ENCODE measurements at regions not wholly inside any gene's neighbourhood (a gene's known extent, or its start where the extent isn't known, plus 50 kb on each side); places are given as distances from the start of the nearest gene placed in this dataset.

DNA sequence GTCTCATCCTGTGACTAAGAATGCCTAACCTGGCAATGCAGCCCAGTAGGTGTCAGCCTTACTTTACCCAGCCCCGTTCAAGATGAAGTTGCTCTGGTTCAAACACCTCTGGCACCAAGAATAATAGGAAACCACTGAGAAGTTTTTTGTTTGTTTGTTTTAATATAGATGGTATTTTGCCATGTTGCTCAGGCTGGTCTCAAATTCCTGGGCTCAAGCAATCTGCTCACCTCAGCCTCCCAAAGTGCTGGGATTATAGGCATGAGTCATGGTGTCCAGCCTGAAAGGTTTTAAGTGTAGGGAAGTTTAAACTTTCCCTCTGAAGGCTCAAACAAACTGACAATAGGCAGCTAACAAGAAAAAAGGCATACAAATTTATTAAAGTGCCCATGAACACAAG is 51.2 kb upstream of the ABCC4 start:
- Mint-ChIP-seq H3K4me3 (no peak overlapping the region), H3K4me1 (ENCODE audit: low read depth) (no peaks in the 10 kb centered on the region), H3K36me3 (ENCODE audit: low read depth) (no peaks in the 10 kb centered on the region), H3K9me3 (no peaks in the 10 kb centered on the region), H3K27me3 (ENCODE audit: low read depth) (peaks cover 2% of the 10 kb centered on the region), H3K27ac (no peak overlapping the region)
- DNase-seq (ENCODE audit: low spot score): no peak

DNA sequence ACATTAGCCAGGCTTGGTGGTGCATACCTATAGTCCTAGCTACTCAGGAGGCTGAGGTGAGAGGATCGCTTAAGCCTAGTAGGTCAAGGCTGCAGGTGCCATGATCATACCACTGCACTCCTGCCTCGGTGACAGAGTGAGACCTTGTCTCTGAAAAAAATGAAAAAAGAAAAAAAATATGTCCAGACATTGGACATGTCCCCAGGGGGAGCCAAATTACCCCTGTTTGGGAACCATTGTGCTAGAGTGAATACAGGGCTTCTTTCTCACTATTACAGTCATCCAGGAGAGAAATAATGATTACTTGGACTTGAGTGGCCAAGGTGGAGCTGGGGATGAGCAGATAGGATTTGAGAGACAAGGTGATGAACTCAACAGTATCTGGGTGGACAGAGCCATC is 52.9 kb upstream of the ABCC4 start:
- Mint-ChIP-seq H3K4me3 (no peak overlapping the region), H3K27ac (no peak overlapping the region), H3K4me1 (ENCODE audit: low read depth) (peaks cover 2% of the 10 kb centered on the region), H3K36me3 (ENCODE audit: low read depth) (no peaks in the 10 kb centered on the region), H3K27me3 (ENCODE audit: low read depth) (no peaks in the 10 kb centered on the region), H3K9me3 (no peaks in the 10 kb centered on the region)
- DNase-seq (ENCODE audit: low spot score): no peak

DNA sequence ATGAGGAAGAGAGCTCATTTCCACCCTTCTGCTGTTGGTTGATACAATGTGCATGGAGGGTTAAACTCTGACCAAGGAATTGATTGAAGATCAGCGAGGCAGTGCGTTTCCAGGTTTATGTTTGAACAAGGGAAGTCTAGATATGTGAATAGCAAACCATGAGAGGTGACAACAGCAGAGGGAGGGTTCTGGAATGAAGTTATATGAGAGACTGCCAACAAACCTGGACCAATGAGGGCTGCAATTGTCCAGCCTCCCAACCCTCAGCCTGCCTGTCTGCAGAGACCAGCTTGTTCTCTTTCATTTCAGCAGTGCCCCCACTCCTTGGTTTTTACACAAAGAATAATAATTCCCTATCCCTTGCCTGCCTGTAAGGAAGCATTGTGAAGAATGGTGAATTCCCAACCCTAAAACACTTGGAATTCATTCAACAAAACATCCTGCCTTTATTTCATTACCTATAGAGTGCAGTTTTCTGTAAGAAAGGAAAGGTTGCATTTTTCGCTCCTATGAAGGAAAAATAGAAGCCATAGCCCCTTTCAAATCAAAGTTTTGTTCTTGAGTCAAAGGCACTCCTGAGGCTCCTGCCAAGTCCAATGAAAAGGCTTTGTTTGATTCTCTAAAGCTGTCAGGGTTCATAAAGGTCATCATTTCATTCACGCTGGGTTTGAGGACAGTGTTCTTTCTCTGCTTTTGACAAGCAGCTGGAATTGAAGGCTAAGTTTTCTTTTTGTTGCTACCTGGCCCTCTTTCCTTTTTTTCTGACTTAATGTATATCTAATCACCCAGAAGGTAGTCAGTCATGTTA is 53.6 kb upstream of the ABCC4 start:
- Mint-ChIP-seq H3K4me3 (no peak overlapping the region), H3K4me1 (ENCODE audit: low read depth) (peaks cover 2% of the 10 kb centered on the region), H3K36me3 (ENCODE audit: low read depth) (no peaks in the 10 kb centered on the region), H3K27me3 (ENCODE audit: low read depth) (no peaks in the 10 kb centered on the region), H3K27ac (no peak overlapping the region), H3K9me3 (no peaks in the 10 kb centered on the region)
- DNase-seq (ENCODE audit: low spot score): no peak

DNA sequence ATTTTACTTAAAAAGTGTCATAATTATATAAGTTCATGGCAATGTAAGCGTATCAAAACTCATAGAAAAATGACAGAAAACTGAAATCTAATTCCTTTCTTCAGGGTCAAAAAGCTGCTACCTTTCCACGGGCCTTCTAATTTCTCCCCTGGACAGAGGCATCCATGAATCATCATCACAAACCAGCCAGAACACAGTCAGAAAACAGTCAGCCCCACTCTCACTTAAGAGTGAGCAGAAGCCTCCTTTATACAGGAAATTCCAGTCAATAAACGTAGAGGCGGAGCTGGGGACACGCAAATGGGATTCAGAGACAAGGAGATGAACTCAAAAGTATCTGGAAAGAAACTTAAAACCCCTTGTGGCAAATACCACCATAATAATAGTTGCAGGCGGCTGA is 54.2 kb upstream of the ABCC4 start:
- Mint-ChIP-seq H3K36me3 (ENCODE audit: low read depth) (no peaks in the 10 kb centered on the region), H3K27me3 (ENCODE audit: low read depth) (no peaks in the 10 kb centered on the region), H3K9me3 (no peaks in the 10 kb centered on the region), H3K4me3 (no peak overlapping the region), H3K27ac (no peak overlapping the region), H3K4me1 (ENCODE audit: low read depth) (peaks cover 2% of the 10 kb centered on the region)
- no peak for DNase-seq (ENCODE audit: low spot score)

DNA sequence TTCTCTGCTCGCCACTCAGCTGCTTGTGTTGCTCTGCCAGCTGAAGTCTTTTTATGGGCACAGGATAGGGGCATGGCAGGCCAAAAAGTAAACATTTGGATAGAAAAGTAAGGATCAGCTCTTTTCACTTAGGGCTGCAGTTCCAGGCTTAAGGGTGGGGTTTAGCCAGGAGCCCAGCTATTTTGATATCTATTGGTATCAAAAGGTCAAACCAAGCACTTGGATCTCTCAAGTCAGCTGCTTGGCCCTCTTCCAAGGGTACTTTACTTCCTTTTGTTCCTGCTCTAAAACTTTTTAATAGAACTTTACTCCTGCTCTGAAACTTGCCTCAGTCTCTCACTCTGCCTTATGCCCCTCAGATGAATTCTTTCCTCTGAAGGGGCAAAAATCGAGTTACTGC is 55.7 kb upstream of the ABCC4 start:
- no peak for DNase-seq (ENCODE audit: low spot score)
- Mint-ChIP-seq H3K27me3 (ENCODE audit: low read depth) (peaks cover 3% of the 10 kb centered on the region), H3K4me1 (ENCODE audit: low read depth) (peaks cover 2% of the 10 kb centered on the region), H3K27ac (no peak overlapping the region), H3K4me3 (no peak overlapping the region), H3K9me3 (no peaks in the 10 kb centered on the region), H3K36me3 (ENCODE audit: low read depth) (no peaks in the 10 kb centered on the region)

DNA sequence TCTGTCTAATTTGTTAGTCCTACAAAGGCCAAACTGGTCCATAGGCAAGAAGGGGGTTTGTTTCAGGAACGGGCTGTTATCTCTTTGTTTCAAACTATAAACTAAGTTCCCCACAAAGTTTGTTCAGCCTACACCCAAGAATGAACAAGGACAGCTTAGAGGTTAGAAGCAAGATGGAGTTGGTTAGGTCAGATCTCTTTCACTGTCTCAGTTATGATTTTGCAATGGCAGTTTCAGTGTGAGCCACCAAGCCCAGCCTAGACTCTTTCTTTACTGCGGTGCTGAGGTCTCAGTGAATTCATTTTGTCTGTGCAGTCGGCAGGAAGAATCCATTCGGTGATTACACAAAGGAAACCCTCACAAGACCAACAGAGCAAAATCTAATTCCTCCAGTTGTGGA is 56.6 kb upstream of the ABCC4 start:
- no peak for DNase-seq (ENCODE audit: low spot score)
- Mint-ChIP-seq H3K4me1 (ENCODE audit: low read depth) (peaks cover 2% of the 10 kb centered on the region), H3K27me3 (ENCODE audit: low read depth) (peaks cover 3% of the 10 kb centered on the region), H3K27ac (no peak overlapping the region), H3K4me3 (no peak overlapping the region), H3K9me3 (no peaks in the 10 kb centered on the region), H3K36me3 (ENCODE audit: low read depth) (no peaks in the 10 kb centered on the region)

DNA sequence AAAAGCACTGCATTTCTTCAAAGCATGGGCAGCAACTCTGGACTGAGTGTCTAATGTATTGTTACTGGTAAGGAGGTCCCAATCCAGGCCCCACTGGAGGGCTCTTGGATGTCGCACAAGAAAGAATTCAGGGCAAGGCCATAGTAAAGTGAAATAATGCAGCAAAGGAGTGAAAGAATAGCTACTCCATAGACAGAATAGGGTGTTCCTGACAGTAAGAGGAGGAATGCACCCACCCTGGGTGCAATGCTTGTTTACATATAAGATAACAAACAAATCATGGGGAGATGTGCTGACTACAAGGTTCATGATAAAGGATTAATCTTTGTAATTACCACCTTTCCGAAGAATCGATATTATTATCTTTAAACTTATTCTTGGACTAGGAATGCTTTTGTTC is 58.8 kb upstream of the ABCC4 start:
- no peaks in the 10 kb centered on the region for H3K9me3 Mint-ChIP-seq
- no peak overlapping the region for H3K4me3 Mint-ChIP-seq
- H3K27me3 Mint-ChIP-seq (ENCODE audit: low read depth): peaks cover 3% of the 10 kb centered on the region
- no peaks in the 10 kb centered on the region for H3K36me3 Mint-ChIP-seq (ENCODE audit: low read depth)
- no peak overlapping the region for H3K27ac Mint-ChIP-seq
- peaks cover 2% of the 10 kb centered on the region for H3K4me1 Mint-ChIP-seq (ENCODE audit: low read depth)
- no peak for DNase-seq (ENCODE audit: low spot score)

DNA sequence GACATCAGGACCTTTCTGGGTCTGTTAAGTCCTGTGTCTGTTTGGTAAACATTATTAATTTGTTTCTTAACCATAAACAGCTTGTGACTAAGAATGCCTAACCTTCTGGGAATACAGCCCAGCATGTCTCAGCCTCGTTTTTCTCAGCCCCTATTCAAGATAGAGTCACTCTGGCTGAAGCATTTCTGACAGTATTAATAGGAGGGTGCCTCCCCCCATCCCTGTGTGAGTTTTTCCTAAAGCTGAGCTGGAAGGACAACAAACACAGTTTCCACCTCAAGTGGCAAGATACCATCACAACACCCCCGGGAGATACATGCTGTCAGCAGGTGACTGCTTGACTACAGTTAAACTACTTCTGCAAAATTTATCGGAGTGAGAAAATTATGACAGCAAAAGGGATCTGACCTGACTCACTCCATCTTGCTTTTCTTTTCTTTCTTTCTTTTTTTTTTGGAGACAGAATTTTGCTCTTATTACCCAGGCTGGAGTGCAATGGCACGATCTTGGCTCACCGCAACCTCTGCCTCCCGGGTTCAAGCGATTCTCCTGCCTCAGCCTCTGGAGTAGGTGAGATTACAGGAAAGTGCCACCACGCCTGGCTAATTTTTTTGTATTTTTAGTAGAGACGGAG is 59.3 kb upstream of the ABCC4 start:
- no peak for DNase-seq (ENCODE audit: low spot score)
- no peak overlapping the region for H3K4me3 Mint-ChIP-seq
- peaks cover 2% of the 10 kb centered on the region for H3K4me1 Mint-ChIP-seq (ENCODE audit: low read depth)
- no peak overlapping the region for H3K27ac Mint-ChIP-seq
- no peaks in the 10 kb centered on the region for H3K9me3 Mint-ChIP-seq
- no peaks in the 10 kb centered on the region for H3K36me3 Mint-ChIP-seq (ENCODE audit: low read depth)
- peaks cover 3% of the 10 kb centered on the region for H3K27me3 Mint-ChIP-seq (ENCODE audit: low read depth)

DNA sequence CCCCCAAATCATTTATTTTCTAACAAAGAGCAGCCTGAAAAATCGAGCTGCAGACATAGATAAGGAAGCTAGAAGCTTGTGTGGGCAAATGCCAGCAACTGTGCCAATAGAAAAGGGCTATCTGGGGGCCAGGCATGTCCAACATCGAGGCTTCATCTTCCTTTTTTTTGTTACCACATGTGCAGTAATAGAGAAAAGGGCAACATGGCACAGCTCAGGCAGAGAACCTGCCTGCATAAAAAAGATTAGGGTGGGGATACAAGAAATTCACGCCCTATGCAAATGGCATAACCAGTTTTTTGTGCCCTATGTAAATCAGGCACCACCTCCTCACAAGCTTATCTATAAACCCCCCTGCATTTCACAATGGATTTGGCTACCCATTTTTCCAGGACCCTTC is 60.4 kb upstream of the ABCC4 start:
- Mint-ChIP-seq H3K4me3 (no peak overlapping the region), H3K27ac (no peak overlapping the region), H3K36me3 (ENCODE audit: low read depth) (no peaks in the 10 kb centered on the region), H3K27me3 (ENCODE audit: low read depth) (peaks cover 3% of the 10 kb centered on the region), H3K9me3 (no peaks in the 10 kb centered on the region), H3K4me1 (ENCODE audit: low read depth) (peaks cover 2% of the 10 kb centered on the region)
- no peak for DNase-seq (ENCODE audit: low spot score)

DNA sequence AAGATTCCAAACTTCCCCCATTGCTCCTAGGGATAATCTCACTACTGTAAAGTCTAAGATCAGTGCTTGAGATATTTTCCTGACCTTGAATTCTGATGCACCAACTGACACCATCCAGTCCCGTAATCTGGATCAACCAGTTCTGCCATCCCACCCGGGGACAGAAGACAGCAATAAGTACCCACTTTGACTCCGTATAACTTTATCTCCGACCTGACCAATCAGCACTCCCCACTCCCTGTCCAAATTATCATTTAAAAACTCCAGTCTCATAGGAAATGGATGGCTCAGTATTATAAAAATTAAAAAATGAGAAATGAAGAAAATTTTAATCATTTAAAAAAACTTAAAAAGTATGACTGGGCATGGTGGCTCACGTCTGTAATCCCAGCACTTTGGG is 61.4 kb upstream of the ABCC4 start:
- Mint-ChIP-seq H3K27ac (no peak overlapping the region), H3K9me3 (no peaks in the 10 kb centered on the region), H3K27me3 (ENCODE audit: low read depth) (peaks cover 3% of the 10 kb centered on the region), H3K36me3 (ENCODE audit: low read depth) (no peaks in the 10 kb centered on the region), H3K4me1 (ENCODE audit: low read depth) (peaks cover under 1% of the 10 kb centered on the region), H3K4me3 (no peak overlapping the region)
- no peak for DNase-seq (ENCODE audit: low spot score)

DNA sequence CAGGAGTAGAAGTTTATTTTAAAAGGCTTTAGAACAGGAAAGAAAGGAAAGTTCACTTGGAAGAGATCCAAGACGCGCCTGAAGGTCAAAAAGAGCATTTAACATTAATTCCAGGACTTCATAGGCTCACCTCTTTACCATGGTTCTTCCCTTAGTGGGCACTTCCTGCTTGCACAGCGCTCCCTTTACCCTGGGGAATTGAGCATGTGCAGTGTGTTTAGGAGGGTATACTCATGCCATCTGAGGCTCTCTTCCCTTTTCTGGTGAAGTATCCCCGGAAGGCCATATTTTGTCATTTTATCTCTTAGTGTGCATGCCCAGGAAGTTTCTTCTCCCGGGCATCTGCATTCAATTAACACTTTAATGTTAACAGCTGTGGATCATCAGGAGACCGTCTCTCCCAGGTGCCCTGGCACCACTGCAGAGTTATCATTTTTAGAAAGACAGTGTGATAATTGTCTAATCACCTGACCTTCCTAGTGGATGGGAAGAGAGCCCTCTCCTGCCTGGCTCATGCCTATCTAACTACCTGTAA is 66.1 kb upstream of the ABCC4 start:
- Mint-ChIP-seq H3K36me3 (ENCODE audit: low read depth) (no peaks in the 10 kb centered on the region), H3K27ac (no peak overlapping the region), H3K27me3 (ENCODE audit: low read depth) (no peaks in the 10 kb centered on the region), H3K4me1 (ENCODE audit: low read depth) (no peaks in the 10 kb centered on the region), H3K4me3 (no peak overlapping the region), H3K9me3 (no peaks in the 10 kb centered on the region)
- no peak for DNase-seq (ENCODE audit: low spot score)

DNA sequence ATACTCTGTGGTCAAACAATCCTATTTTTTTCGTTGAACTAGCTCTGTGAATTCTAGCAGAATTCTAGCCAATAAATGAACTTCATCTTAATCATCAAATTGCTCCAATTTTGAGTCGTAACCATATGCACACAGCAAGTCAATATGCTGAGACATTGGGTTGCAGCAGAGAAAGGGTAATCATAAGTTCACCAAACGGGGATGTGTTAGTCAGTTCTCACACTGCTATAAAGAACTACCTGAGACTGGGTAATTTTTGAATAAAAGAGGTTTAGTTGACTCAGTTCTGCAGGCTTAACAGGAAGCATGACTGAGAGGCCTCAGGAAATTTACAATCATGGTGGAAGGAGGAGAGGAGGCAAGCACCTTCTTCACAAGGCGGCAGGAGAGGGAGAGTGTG is 67.7 kb upstream of the ABCC4 start:
- no peak for DNase-seq (ENCODE audit: low spot score)
- Mint-ChIP-seq H3K27ac (no peak overlapping the region), H3K4me1 (ENCODE audit: low read depth) (no peaks in the 10 kb centered on the region), H3K36me3 (ENCODE audit: low read depth) (no peaks in the 10 kb centered on the region), H3K4me3 (no peak overlapping the region), H3K9me3 (no peaks in the 10 kb centered on the region), H3K27me3 (ENCODE audit: low read depth) (no peaks in the 10 kb centered on the region)

DNA sequence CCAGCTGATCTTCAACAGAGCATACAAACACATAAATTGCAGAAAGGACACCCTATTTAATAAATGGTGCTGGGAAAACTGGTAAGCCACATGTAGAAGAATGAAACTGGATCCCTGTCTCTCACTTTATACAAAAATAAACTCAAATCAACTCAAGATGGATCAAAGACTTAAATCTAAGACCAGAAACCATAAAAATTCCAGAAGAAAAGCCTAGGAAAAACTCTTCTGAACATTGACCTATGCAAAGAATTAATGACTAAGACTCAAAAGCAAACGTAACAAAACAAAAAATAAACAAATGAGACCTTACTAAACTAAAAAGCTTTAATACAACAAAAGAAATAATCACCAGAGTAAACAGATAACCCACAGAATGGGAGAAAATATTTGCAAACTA is 74.5 kb upstream of the ABCC4 start:
- Mint-ChIP-seq H3K4me3 (no peak overlapping the region), H3K4me1 (ENCODE audit: low read depth) (peaks cover 4% of the 10 kb centered on the region), H3K36me3 (ENCODE audit: low read depth) (no peaks in the 10 kb centered on the region), H3K27ac (no peak overlapping the region), H3K9me3 (no peaks in the 10 kb centered on the region), H3K27me3 (ENCODE audit: low read depth) (no peaks in the 10 kb centered on the region)
- no peak for DNase-seq (ENCODE audit: low spot score)

DNA sequence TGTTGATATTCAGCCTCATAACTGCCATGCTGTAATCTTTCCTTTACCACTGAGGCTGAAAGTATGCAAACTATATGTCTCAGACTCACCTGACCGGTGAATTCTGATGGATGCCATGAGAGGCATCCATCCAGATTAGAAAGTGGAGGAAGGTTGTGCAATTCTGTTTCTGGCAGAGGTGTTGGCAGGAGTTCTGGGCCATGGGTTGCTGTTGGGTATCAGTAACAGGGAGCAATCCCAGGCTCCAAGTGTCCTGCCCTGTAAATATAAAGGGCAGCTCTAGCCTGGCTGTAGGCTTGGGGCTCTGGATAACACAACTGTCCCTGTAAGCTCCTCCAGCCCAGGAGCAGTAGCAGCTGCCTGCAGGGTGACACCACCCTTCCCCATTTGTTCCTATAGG is 77.4 kb upstream of the ABCC4 start:
- Mint-ChIP-seq H3K27me3 (ENCODE audit: low read depth) (no peaks in the 10 kb centered on the region), H3K4me1 (ENCODE audit: low read depth) (peaks cover 4% of the 10 kb centered on the region), H3K27ac (no peak overlapping the region), H3K9me3 (no peaks in the 10 kb centered on the region), H3K36me3 (ENCODE audit: low read depth) (no peaks in the 10 kb centered on the region), H3K4me3 (no peak overlapping the region)
- DNase-seq (ENCODE audit: low spot score): no peak

All from T-helper 2 cell treated with Interferon-gamma antibody and Interleukin-4, amounts not matched to agents 5 μg/mL and 100 μg/mL, for 36 hours (primary cell).